ENCODE measurements at regions not wholly inside any gene's neighbourhood (a gene's known extent, or its start where the extent isn't known, plus 50 kb on each side); places are given as distances from the start of the nearest gene placed in this dataset.

DNA sequence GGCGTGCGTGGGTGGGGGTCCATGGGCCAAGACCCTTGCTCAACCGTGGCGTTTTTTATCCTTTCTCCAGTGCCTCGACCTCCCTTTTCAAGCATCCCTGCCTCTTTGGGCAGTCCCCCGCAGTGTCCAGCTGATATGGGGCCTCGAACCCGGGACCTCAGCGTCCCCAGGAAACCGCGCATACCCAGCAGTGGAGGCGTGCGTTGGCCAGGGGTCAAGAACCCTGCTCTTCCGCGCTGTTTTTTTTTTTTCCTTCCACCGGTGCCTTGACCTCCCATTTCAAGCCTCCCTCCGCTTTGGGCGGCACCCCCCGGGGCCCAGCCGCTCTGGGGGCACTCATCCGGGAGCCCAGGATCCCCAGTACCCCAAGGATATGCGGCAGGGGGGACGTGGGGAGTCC, 325.8 kb downstream of the ALG10 start:
- TF ChIP-seq, protein P1, sequence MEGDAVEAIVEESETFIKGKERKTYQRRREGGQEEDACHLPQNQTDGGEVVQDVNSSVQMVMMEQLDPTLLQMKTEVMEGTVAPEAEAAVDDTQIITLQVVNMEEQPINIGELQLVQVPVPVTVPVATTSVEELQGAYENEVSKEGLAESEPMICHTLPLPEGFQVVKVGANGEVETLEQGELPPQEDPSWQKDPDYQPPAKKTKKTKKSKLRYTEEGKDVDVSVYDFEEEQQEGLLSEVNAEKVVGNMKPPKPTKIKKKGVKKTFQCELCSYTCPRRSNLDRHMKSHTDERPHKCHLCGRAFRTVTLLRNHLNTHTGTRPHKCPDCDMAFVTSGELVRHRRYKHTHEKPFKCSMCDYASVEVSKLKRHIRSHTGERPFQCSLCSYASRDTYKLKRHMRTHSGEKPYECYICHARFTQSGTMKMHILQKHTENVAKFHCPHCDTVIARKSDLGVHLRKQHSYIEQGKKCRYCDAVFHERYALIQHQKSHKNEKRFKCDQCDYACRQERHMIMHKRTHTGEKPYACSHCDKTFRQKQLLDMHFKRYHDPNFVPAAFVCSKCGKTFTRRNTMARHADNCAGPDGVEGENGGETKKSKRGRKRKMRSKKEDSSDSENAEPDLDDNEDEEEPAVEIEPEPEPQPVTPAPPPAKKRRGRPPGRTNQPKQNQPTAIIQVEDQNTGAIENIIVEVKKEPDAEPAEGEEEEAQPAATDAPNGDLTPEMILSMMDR (IDR thresholded peaks at IDR 0.05) = no peak

DNA sequence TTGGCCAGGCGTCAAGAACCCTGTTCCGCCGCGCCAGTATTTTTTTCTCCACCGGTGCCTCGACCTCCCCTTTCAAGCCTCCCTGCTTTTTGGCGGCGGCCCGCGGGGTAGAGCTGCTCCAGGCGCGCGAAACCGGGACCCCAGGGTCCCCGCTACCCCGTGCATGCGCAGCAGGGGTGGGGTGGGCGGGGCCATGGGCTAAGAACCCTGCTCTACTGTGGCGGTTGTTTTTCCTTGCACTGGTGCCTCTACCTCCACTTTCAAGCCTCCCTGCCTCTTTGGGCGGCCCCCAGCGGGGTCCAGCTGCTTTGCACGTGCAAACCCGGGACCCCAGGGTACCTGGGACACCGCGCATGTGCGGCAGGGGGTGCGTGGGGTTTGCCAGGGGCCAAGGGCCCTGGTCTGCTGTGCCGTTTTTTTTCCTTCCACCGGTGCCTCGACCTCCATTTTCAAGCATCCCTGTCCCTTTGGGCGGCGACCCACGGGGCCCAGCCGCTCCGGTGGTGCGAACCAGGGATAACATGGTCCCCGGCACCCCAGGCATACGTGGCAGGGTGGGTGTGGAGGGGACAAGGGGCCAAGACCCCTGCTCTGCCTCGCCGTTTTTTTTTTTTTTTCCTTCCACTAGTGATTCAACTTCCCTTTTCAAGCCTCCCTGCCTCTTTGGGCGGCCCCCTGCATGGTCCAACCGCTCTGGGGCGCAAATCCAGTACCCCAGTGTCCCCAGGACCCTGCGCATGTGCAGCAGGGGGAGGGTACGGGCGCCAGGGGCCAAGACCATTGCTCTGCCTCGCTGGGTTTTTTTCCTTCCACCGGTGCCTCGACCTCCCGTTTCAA, 326.8 kb downstream of the ALG10 start:
- TF ChIP-seq, protein P1 (IDR thresholded peaks at IDR 0.05) = no peak

DNA sequence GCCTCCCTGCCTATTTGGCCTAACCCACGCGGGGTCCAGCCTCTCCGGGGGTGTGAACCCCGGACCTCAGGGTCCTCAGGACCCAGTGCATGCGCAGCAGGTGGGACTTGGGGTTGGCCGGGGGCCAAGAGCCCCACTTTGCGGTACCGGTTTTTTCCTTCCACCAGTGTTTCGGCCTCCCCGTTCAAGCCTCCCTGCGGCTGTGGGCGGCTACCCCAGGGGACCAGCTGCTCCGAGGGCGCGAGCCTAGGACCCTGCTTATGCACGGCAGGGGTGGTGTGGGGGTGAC, 327.3 kb downstream of the ALG10 start:
- TF ChIP-seq, protein P1 (IDR thresholded peaks at IDR 0.05) = no peak

DNA sequence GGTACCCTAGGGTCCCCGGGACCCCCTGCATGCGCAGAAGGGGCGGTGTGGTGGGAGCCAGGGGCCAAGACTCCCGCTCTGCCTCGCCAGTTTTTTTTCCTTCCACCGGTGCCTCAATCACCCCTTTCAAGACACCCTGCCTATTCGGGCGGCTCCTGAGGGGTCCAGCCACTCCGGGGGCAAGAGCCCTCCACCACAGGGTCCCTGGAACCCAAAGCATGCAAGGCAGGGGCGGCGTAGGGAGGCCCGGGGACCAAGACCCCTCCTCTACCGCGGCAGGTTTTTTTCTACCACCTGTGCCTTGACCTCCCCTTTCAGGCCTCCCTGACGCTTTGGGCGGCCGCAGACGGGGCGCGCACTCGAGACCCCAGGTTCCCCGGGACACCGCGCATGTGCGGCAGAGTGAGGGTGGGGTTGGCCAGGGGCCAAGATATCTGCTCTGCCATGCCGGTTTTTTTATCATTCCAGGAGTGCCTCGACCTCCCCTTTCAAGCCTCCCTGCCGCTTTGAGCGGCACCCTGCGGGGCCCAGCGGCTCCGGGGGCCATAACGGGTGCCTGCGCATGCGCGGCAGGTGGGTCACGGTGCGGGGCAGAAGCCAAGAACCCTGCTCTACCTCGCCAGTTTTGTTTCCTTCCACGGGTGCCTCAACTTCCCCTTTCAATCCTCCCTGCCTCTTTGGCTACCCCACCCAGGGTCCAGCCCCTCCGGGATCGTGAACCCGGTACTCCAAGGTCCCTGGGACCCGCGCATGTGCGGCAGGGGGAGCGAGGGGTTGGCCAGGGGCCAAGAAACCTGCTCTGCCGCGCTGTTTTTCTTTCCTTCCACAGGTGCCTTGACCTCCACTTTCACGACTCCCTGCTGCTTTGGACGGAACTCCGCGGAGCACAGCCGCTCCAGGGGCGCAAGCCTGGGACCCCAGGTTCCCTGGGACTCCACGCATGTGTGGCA, 328.1 kb downstream of the ALG10 start:
- TF ChIP-seq, protein P1 (IDR thresholded peaks at IDR 0.05) = no peak

DNA sequence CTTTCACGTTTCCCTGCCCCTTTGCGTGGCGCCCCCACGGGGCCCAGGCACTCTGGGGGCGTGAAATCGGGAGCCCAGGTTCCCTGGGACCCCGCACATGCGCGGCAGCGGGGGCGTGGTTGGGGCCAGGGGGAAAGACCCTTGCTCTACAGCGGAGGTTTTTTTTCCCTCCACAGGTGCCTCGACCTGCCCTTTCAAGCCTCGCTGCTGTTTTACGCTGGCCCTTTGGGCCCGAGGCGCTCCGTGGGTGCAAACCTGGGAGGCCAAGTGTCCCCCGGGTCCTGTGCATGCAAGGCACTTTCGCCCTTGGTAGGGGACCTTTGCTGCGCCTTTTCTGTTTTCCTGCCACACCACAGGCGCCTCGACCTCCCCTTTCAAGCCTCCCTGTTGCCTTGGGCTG, 329.8 kb downstream of the ALG10 start:
- TF ChIP-seq, protein P1 (IDR thresholded peaks at IDR 0.05) = no peak

DNA sequence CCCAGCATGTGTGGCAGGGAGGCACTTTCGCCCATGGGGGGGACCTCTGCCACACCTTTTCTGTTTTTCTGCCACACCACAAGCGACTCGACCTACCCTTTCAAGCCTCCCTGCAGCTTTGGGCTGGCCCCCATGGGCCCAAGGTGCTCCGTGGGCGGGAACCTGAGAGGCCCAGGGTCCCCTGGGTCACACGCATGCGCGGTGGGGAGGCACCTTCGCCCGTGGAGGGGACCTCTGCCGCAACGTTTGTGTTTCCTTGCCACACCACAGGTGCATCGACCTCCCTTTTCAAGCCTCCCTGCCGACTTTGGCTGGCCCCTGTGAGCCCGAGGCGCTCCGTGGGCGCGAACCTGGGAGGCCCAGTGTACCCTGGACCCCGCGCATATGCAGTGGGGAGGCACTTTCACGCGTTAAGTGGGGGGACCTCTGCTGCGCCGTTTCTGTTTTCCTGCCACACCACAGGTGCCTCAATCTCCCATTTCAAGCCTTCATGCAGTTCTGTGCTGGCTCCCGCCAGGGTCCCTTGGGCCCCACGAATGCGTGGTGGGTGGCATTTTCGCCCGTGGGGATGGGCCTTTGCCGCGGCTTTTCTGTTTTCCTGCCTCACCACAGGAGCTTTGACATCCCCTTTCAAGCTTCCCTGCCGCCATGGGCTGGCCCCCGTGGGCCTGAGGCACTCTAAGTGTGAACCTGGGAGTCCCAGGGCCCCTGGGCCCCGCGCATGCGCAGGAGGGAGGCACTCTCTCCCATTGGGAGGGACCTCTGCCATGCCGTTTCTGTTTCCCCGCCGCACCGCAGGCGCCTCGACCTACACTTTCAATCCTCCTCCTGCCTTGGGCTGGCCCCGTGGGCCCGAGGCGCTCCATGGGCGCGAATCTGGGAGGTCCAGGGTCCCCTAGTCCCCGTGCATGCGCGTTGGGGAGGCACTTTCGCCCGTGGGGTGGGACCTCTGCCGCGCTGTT, 332.2 kb downstream of the ALG10 start:
- TF ChIP-seq, protein P1 (IDR thresholded peaks at IDR 0.05) = no peak
